ENCODE measurements at regions not wholly inside any gene's neighbourhood (a gene's known extent, or its start where the extent isn't known, plus 50 kb on each side); places are given as distances from the start of the nearest gene placed in this dataset.

- no peaks in the 10 kb centered on the region for H4K20me1 ChIP-seq (ENCODE audit: control insufficient read depth, insufficient read depth, low read length, poor library complexity, severe bottlenecking)
- no peaks in the 10 kb centered on the region for H3K36me3 ChIP-seq (replicated peaks in 1 of 2; ENCODE audit: control extremely low read depth in 1 of 2, control insufficient read depth in 1 of 2, extremely low read depth in 1 of 2, insufficient read depth in 2 of 2, low read length in 1 of 2)
- no peak overlapping the region for H2AFZ ChIP-seq (ENCODE audit: insufficient read depth, low read depth, low read length, poor library complexity, severe bottlenecking)
- Mint-ChIP-seq H3K4me1 (no peaks in the 10 kb centered on the region), H3K27ac (no peak overlapping the region), H3K27me3 (peaks cover 4% of the 10 kb centered on the region), H3K9me3 (ENCODE audit: insufficient read depth) (no peaks in the 10 kb centered on the region), H3K4me3 (no peak overlapping the region)
- H3K9me3 ChIP-seq (ENCODE audit: control extremely low read depth in 1 of 3, control insufficient read depth in 2 of 3, insufficient read depth in 1 of 3, low read length in 2 of 3) = peaks cover 0 to 2% (median 0%) of the 10 kb centered on the region in 3 donors
- intact Hi-C loops (cut with micrococcal nuclease) = no loop called here
- CTCF ChIA-PET = no interaction called here
- TF ChIP-seq EZH2 (IDR thresholded peaks at IDR 0.05; ENCODE audit: borderline replicate concordance, insufficient read depth, low read depth, low read length, poor library complexity, severe bottlenecking) (no peak), CTCF (IDR thresholded peaks at IDR 0.05) (no peak)
- H3K79me2 ChIP-seq (ENCODE audit: control insufficient read depth, insufficient read depth, low read length) = no peaks in the 10 kb centered on the region
- ATAC-seq (ENCODE audit: low read depth) = no peak
- POLR2A ChIA-PET = no interaction called here
- no peak overlapping the region for H3K4me3 ChIP-seq (ENCODE audit: control extremely low read depth in 1 of 5, extremely low read depth in 1 of 5, insufficient read depth in 1 of 5, low read depth in 2 of 5, low read length in 4 of 5)
- H3K27me3 ChIP-seq (replicated peaks in 1 of 4; ENCODE audit: control extremely low read depth in 1 of 4, control insufficient read depth in 3 of 4, insufficient read depth in 4 of 4, low read length in 3 of 4) = peaks cover 0 to 2% (median 0%) of the 10 kb centered on the region in 4 experiments
- no peak for DNase-seq
- no peak overlapping the region for H3K4me2 ChIP-seq (replicated peaks; ENCODE audit: low read depth, low read length, poor library complexity, severe bottlenecking)
- H3K9ac ChIP-seq (ENCODE audit: low read length) = no peak overlapping the region
- H3K4me1 ChIP-seq (ENCODE audit: control insufficient read depth in 2 of 2, insufficient read depth in 2 of 2, low read length in 2 of 2) = no peaks in the 10 kb centered on the region
- no peak overlapping the region for H3K27ac ChIP-seq (ENCODE audit: low read length in 2 of 2)
- 11% methylated on average over 7 of the region's 7 CpGs for WGBS (ENCODE audit: insufficient coverage)
Measured at GRCh38 chr2:122019724-122020123, 264.3 kb downstream of the TSN start.

GRCh38 chr2:122020377-122020776 lies 264.9 kb downstream of the TSN start:
- H3K4me3 Mint-ChIP-seq = no peak overlapping the region
- Histone ChIP-seq H4K20me1 (ENCODE audit: control insufficient read depth, insufficient read depth, low read length, poor library complexity, severe bottlenecking) (no peaks in the 10 kb centered on the region), H2AFZ (ENCODE audit: insufficient read depth, low read depth, low read length, poor library complexity, severe bottlenecking) (no peak overlapping the region), H3K27me3 (replicated peaks in 1 of 4; ENCODE audit: control extremely low read depth in 1 of 4, control insufficient read depth in 3 of 4, insufficient read depth in 4 of 4, low read length in 3 of 4) (peaks cover 0 to 2% (median 0%) of the 10 kb centered on the region in 4 experiments), H3K4me1 (ENCODE audit: control insufficient read depth in 2 of 2, insufficient read depth in 2 of 2, low read length in 2 of 2) (no peaks in the 10 kb centered on the region), H3K27ac (ENCODE audit: low read length in 2 of 2) (no peak overlapping the region), H3K79me2 (ENCODE audit: control insufficient read depth, insufficient read depth, low read length) (no peaks in the 10 kb centered on the region), H3K9me3 (ENCODE audit: control extremely low read depth in 1 of 3, control insufficient read depth in 2 of 3, insufficient read depth in 1 of 3, low read length in 2 of 3) (peaks cover 0 to 2% (median 0%) of the 10 kb centered on the region in 3 donors), H3K36me3 (replicated peaks in 1 of 2; ENCODE audit: control extremely low read depth in 1 of 2, control insufficient read depth in 1 of 2, extremely low read depth in 1 of 2, insufficient read depth in 2 of 2, low read length in 1 of 2) (no peaks in the 10 kb centered on the region), H3K4me3 (ENCODE audit: control extremely low read depth in 1 of 5, extremely low read depth in 1 of 5, insufficient read depth in 1 of 5, low read depth in 2 of 5, low read length in 4 of 5) (no peak overlapping the region), H3K9ac (ENCODE audit: low read length) (no peak overlapping the region), H3K4me2 (replicated peaks; ENCODE audit: low read depth, low read length, poor library complexity, severe bottlenecking) (no peak overlapping the region)
- no peaks in the 10 kb centered on the region for H3K9me3 Mint-ChIP-seq (ENCODE audit: insufficient read depth)
- ATAC-seq (ENCODE audit: low read depth) = no peak
- H3K27ac Mint-ChIP-seq = no peak overlapping the region
- POLR2A ChIA-PET = no interaction called here
- intact Hi-C loops (cut with micrococcal nuclease) = no loop called here
- CTCF ChIA-PET = no interaction called here
- 89% methylated on average over 1 of the region's 5 CpGs for WGBS (ENCODE audit: insufficient coverage)
- no peak for DNase-seq
- no peaks in the 10 kb centered on the region for H3K4me1 Mint-ChIP-seq
- peaks cover 4% of the 10 kb centered on the region for H3K27me3 Mint-ChIP-seq
- TF ChIP-seq EZH2 (IDR thresholded peaks at IDR 0.05; ENCODE audit: borderline replicate concordance, insufficient read depth, low read depth, low read length, poor library complexity, severe bottlenecking) (no peak), CTCF (IDR thresholded peaks at IDR 0.05) (no peak)
